ENCODE measurements at regions not wholly inside any gene's neighbourhood (a gene's known extent, or its start where the extent isn't known, plus 50 kb on each side); places are given as distances from the start of the nearest gene placed in this dataset.
A peak's percentile ranks its signal among the peaks of the same experiment; 100 is the strongest.
"Not testable (repeated sequence)": the region's sequence is repeated elsewhere in the genome, so short reads cannot be mapped to it uniquely, and the experiment has no call there.

DNA sequence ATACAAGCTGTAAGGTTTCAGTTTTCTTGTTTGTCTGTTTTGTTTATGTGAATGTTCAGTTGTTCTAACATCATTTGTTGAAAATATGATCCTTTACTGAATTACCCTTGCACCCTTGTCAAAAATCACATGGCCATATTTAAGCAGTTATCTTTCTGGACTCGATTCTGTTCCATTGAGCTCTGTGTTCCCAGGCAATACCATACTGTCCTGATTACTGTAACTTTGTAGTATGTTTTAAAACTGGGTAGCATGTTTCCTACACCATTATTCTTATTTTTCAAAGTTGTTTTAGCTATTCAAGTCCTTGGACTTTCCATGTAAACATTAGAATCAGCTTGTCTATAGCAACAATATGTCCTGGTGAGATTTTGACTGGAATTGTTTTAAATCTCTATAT is 66.7 kb upstream of the PRSS3 start:
- Histone ChIP-seq H3K4me1 (no peaks in the 10 kb centered on the region), H3K9me3 (peaks cover 0 to 16% of the 10 kb centered on the region in 2 donors), H3K36me3 (no peaks in the 10 kb centered on the region), H3K4me3 (no peak overlapping the region), H3K27me3 (no peaks in the 10 kb centered on the region), H3K27ac (no peak overlapping the region)
- no peak for DNase-seq (ENCODE audit: low spot score)
- TF ChIP-seq, protein P1, sequence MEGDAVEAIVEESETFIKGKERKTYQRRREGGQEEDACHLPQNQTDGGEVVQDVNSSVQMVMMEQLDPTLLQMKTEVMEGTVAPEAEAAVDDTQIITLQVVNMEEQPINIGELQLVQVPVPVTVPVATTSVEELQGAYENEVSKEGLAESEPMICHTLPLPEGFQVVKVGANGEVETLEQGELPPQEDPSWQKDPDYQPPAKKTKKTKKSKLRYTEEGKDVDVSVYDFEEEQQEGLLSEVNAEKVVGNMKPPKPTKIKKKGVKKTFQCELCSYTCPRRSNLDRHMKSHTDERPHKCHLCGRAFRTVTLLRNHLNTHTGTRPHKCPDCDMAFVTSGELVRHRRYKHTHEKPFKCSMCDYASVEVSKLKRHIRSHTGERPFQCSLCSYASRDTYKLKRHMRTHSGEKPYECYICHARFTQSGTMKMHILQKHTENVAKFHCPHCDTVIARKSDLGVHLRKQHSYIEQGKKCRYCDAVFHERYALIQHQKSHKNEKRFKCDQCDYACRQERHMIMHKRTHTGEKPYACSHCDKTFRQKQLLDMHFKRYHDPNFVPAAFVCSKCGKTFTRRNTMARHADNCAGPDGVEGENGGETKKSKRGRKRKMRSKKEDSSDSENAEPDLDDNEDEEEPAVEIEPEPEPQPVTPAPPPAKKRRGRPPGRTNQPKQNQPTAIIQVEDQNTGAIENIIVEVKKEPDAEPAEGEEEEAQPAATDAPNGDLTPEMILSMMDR (IDR thresholded peaks at IDR 0.05), result no peak

DNA sequence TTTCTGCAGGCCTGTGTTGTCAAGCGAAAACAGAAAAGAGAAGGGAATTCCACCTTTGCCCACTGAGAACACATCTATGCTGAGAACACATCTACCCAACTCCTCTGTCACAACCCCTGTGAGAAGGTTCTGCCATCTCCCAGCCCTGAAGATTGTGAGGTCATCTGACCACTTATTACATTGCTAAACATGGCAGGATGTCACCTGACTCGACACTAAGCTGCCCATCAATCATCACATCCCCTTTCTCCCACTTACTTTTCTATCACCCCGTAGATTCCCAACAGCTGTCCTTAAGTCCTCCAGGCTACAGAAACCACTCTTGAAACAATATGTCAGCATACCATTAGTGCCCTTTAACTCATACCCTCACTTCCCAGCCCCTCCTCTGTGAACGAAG is 64.2 kb upstream of the PRSS3 start:
- Histone ChIP-seq H3K4me3 (no peak overlapping the region), H3K36me3 (no peaks in the 10 kb centered on the region), H3K27me3 (no peaks in the 10 kb centered on the region), H3K27ac (no peak overlapping the region), H3K4me1 (no peaks in the 10 kb centered on the region), H3K9me3 (peaks cover 0 to 11% of the 10 kb centered on the region in 2 donors)
- TF ChIP-seq, protein P1 (IDR thresholded peaks at IDR 0.05), result no peak
- no peak for DNase-seq (ENCODE audit: low spot score)

DNA sequence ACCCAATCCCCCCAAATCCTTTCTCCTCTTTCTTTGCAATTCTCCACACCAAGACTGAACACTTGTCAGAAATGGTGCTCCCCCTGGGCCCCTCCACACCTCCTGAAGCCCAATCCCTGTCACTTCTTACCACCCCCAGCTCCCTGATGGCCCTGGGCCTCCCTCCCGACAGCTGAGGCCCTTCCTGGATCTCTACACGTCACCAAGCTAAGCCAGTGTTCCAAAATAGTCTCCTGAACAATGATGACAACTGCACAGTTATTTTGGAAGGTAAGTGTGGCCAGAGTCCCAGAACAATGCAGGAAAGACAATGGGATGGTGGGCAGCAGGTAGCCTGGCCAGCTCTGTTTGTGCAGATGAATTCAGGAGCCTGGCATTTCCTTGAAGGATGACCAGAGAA is 63.7 kb upstream of the PRSS3 start:
- Histone ChIP-seq H3K36me3 (no peaks in the 10 kb centered on the region), H3K4me1 (no peaks in the 10 kb centered on the region), H3K27me3 (no peaks in the 10 kb centered on the region), H3K9me3 (peaks cover 0 to 11% of the 10 kb centered on the region in 2 donors), H3K4me3 (no peak overlapping the region), H3K27ac (no peak overlapping the region)
- TF ChIP-seq, protein P1 (IDR thresholded peaks at IDR 0.05), result no peak
- no peak for DNase-seq (ENCODE audit: low spot score)

DNA sequence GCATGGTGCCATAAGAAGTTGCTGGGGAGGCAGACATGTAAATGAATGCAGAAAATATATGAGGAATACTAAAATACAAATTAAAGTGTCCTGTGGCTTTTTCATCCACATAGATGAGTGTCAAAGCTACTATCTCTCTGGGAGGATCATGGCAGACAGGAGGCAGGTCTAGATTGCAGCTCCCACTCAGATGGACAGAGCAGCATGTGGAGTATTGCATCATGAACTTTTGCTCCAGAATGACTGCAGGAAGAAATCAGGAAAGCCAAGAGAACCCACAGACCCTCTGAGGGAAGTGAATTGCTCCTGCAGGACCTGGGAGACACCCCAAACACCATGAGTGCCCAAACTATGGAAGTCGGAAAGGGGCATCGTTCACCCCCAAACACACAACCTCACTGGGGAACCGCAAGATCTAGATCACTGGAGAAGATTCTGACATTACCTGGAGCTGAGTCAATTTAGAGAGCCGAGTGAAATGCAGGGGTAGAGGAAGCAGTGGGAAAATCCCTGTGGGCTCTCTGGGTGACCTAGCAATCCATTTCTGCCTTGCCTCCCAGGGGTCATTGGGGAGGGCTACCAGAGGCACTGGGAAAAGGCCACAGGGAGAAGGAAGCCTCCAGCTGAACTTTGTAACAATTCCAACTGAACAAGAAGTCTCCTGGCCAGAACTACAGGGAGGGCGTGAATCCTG is 61.0 kb upstream of the PRSS3 start:
- H3K9me3 ChIP-seq; H3K27me3 ChIP-seq; H3K4me3 ChIP-seq; H3K4me1 ChIP-seq; DNase-seq (ENCODE audit: low spot score); H3K36me3 ChIP-seq; H3K27ac ChIP-seq: not testable (repeated sequence)

DNA sequence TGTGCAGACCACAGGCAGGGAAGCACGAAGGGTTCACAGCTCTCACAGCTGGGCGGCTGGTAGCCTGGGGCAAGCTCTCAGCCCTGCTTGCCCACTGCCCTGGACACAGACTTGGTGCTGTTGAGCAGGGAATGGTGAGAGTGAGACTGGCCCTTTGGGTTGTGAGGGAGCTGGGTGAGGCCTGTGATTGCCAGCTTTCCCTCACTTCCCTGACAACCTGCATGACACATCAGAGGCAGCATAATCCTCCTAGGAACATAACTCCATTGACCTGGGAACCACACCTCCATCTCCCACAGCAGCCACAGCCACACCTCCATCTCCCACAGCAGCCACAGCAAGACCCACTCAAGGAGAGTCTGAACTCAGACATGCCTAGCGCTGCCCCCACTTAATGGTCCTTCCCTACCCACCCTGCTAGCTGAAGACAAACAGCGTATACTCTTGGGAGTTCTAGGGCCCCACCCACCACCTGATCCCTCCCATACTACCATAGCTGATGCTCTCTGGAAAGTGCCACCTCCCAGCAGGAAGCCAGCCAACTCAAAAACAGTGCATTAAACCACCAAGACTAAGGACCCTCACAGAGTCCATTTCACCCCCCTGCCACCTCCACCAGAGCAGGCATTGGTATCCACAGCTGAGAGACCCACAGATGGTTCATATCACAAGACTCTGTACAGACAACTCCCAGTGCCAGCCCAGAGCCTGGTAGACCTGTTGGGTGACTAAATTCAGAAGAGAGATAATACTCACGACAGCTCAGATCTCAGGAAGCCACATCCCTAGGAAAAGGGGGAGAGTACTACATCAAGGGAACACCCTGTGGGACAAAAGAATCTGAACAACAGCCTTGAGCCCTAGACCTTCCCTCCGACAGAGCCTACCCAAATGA is 60.2 kb upstream of the PRSS3 start:
- not testable (repeated sequence) for H3K4me1 ChIP-seq; DNase-seq (ENCODE audit: low spot score); H3K9me3 ChIP-seq; H3K27me3 ChIP-seq; H3K27ac ChIP-seq; H3K4me3 ChIP-seq; H3K36me3 ChIP-seq

DNA sequence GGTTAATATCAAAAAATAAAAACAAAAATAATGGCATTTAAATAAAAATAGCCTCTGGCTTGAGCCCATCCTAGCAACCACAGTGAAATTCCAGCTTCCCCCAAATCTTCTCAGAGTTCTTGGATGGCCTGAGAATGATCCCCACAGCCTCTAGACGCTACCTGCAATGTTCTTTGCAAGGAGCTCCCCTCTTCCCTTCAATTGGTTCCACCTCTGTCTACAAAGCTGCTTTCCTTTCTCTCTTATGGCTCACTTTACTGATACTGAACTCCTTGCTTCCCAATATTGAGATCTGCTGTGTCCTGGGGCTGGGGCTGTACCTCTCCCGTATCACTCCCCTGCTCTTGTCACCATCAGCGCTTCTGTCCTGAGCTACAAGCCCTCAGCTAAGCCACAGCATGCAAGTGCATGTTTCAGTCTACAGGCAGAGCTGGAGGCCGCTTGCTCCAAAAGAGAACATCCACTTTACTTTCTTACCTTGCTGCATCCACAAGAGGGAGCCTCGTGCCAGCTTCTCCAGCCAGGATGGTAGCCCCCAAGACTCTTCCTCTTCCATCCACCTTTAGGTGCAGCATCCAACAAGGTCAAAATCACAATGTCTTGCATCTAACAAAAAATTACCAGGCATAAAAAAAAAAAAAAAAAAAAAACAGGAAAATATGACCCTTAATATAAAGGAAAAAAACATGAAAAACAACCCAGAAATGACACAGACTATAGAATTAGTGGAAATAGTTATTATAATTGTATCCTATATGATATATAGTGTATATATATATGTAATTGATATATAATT is 57.4 kb upstream of the PRSS3 start:
- no peak overlapping the region for H3K27ac ChIP-seq
- peaks cover 0 to 7% of the 10 kb centered on the region in 2 donors for H3K9me3 ChIP-seq
- H3K4me3 ChIP-seq, result no peak overlapping the region
- H3K36me3 ChIP-seq, result no peaks in the 10 kb centered on the region
- no peak for DNase-seq (ENCODE audit: low spot score)
- H3K4me1 ChIP-seq, result no peaks in the 10 kb centered on the region
- TF ChIP-seq, protein P1 (IDR thresholded peaks at IDR 0.05), result peak in 1 of 2 donors; percentile 53
- H3K27me3 ChIP-seq, result no peaks in the 10 kb centered on the region

All from right atrium auricular region (tissue), 2 donors.